ENCODE measurements at regions not wholly inside any gene's neighbourhood (a gene's known extent, or its start where the extent isn't known, plus 50 kb on each side); places are given as distances from the start of the nearest gene placed in this dataset.

- no peak for DNase-seq
- no peaks in the 10 kb centered on the region for H3K9me3 ChIP-seq
- H3K27ac ChIP-seq: peak overlapping the region in 1 of 4 donors; percentile 16
- in situ Hi-C loops (cut with MboI; ENCODE audit: low pct_ligation_motif_present in 1 of 4, low pct_unique_long_range_greater_than_20kb in 1 of 4, low sequenced_read_pairs in 3 of 4): no loop called here
- WGBS, 2 donors (ENCODE audit: low coverage in 1 of 2): 84 to 100% methylated on average over 1 of the region's 1 CpG
- intact Hi-C loops (cut with DNase I; ENCODE audit: low total_unique reads): no loop called here
- H3K4me3 ChIP-seq: no peak overlapping the region
- TF ChIP-seq CTCF (IDR thresholded peaks at IDR 0.05) (no peak), POLR2AphosphoS5 (IDR thresholded peaks at IDR 0.05) (no peak), EP300 (IDR thresholded peaks at IDR 0.05; ENCODE audit: low read depth) (no peak), POLR2A (IDR thresholded peaks at IDR 0.05) (no peak)
- peaks cover 4 to 32% (median 15%) of the 10 kb centered on the region in 4 donors for H3K4me1 ChIP-seq
- H3K36me3 ChIP-seq: no peaks in the 10 kb centered on the region
- no peaks in the 10 kb centered on the region for H3K27me3 ChIP-seq
Observed at GRCh38 chr2:55106148-55106547, 55.9 kb upstream of the RTN4 start.

GRCh38 chr2:55105456-55105855 lies 55.2 kb upstream of the RTN4 start:
- Histone ChIP-seq H3K27me3 (no peaks in the 10 kb centered on the region), H3K9me3 (no peaks in the 10 kb centered on the region), H3K4me3 (no peak overlapping the region), H3K36me3 (no peaks in the 10 kb centered on the region), H3K4me1 (peaks cover 9 to 37% (median 19%) of the 10 kb centered on the region in 4 donors), H3K27ac (no peak overlapping the region)
- WGBS, 2 donors (ENCODE audit: low coverage in 1 of 2): 88 to 96% methylated on average over 1 to 2 of the region's 2 CpGs
- intact Hi-C loops (cut with DNase I; ENCODE audit: low total_unique reads) (no loop called here), in situ Hi-C loops (cut with MboI; ENCODE audit: low pct_ligation_motif_present in 1 of 4, low pct_unique_long_range_greater_than_20kb in 1 of 4, low sequenced_read_pairs in 3 of 4) (no loop called here)
- no peak for DNase-seq
- TF ChIP-seq CTCF (IDR thresholded peaks at IDR 0.05): no peak

GRCh38 chr2:55103046-55103445 lies 52.8 kb upstream of the RTN4 start:
- Histone ChIP-seq H3K27ac (peak overlapping the region in 3 of 4 donors; percentile 75 to 86 (median 84)), H3K36me3 (no peaks in the 10 kb centered on the region), H3K4me3 (no peak overlapping the region), H3K9me3 (no peaks in the 10 kb centered on the region), H3K4me1 (peaks cover 9 to 33% (median 16%) of the 10 kb centered on the region in 4 donors), H3K27me3 (no peaks in the 10 kb centered on the region)
- intact Hi-C loops (cut with DNase I; ENCODE audit: low total_unique reads) (no loop called here), in situ Hi-C loops (cut with MboI; ENCODE audit: low pct_ligation_motif_present in 1 of 4, low pct_unique_long_range_greater_than_20kb in 1 of 4, low sequenced_read_pairs in 3 of 4) (no loop called here)
- TF ChIP-seq POLR2A (IDR thresholded peaks at IDR 0.05) (no peak), POLR2AphosphoS5 (IDR thresholded peaks at IDR 0.05) (peak in 2 of 3 donors; percentile 35 to 66), CTCF (IDR thresholded peaks at IDR 0.05) (no peak)
- WGBS, 2 donors (ENCODE audit: low coverage in 1 of 2): 44 to 60% methylated on average over 1 to 3 of the region's 3 CpGs
- DNase-seq: no peak

- Histone ChIP-seq H3K27me3 (no peaks in the 10 kb centered on the region), H3K9me3 (no peaks in the 10 kb centered on the region), H3K4me3 (no peak overlapping the region), H3K36me3 (no peaks in the 10 kb centered on the region), H3K27ac (peak overlapping the region; percentile 52 to 86 (median 80)), H3K4me1 (peaks cover 12 to 37% (median 17%) of the 10 kb centered on the region in 4 donors)
- in situ Hi-C loops (cut with MboI; ENCODE audit: low pct_ligation_motif_present in 1 of 4, low pct_unique_long_range_greater_than_20kb in 1 of 4, low sequenced_read_pairs in 3 of 4) (no loop called here), intact Hi-C loops (cut with DNase I; ENCODE audit: low total_unique reads) (no loop called here)
- 53 to 62% methylated on average over 4 of the region's 4 CpGs for WGBS, 2 donors (ENCODE audit: low coverage in 1 of 2)
- DNase-seq: no peak
- TF ChIP-seq EP300 (IDR thresholded peaks at IDR 0.05; ENCODE audit: low read depth) (no peak), POLR2A (IDR thresholded peaks at IDR 0.05) (no peak), POLR2AphosphoS5 (IDR thresholded peaks at IDR 0.05) (peak in 2 of 3 donors; percentile 52 to 53), CTCF (IDR thresholded peaks at IDR 0.05) (no peak)
Observed at GRCh38 chr2:55102056-55102812, 52.0 kb upstream of the RTN4 start.
